Uterus (tissue), 2 donors: ENCODE measurements at regions not wholly inside any gene's neighbourhood (a gene's known extent, or its start where the extent isn't known, plus 50 kb on each side); places are given as distances from the start of the nearest gene placed in this dataset.
"Not testable (repeated sequence)": the region's sequence is repeated elsewhere in the genome, so short reads cannot be mapped to it uniquely, and the experiment has no call there.

Experiments used
- POLR2A ChIP-seq, 2 donors: fragments of 450-650 bp; IDR thresholded peaks; one replicate each; pipeline ENCODE4 v1.6.1; 2016; ENCODE audit warnings: antibody characterized with exemption in 2 of 2, mild to moderate bottlenecking in 1 of 2, moderate library complexity in 1 of 2
- TF ChIP-seq, protein P1 (sequence below), 4 experiments: fragments of 200-600 bp in 2 of 4; fragments of 450-650 bp in 2 of 4; sonication (generic) in 2 of 4; IDR thresholded peaks; one replicate each; pipeline ENCODE4 v1.5.1; 2016 to 2019; ENCODE audit warnings: antibody characterized with exemption in 4 of 4, mild to moderate bottlenecking in 2 of 4, moderate library complexity in 1 of 4

DNA sequence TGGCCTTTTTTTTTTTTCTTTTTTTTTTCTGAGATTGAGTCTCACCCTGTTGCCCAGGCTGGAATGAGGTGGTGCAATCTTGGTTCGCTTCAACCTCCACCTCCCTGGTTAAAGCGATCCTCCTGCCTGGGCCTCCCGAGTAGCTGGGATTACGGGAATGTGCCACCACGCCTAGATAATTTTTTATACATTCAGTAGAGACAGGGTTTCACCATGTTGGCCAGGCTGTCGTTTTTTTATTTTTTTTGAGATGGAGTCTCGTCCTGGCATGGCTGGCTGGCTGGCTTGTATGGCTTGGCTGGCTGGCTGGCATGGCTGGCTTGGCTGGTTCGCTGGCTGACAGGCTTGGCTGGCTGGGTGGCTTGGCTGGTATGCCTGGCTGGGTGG, 2812.1 kb downstream of the RPIA start:
- TF ChIP-seq POLR2A (IDR thresholded peaks at IDR 0.05) = not testable (repeated sequence)
- TF ChIP-seq, protein P1, sequence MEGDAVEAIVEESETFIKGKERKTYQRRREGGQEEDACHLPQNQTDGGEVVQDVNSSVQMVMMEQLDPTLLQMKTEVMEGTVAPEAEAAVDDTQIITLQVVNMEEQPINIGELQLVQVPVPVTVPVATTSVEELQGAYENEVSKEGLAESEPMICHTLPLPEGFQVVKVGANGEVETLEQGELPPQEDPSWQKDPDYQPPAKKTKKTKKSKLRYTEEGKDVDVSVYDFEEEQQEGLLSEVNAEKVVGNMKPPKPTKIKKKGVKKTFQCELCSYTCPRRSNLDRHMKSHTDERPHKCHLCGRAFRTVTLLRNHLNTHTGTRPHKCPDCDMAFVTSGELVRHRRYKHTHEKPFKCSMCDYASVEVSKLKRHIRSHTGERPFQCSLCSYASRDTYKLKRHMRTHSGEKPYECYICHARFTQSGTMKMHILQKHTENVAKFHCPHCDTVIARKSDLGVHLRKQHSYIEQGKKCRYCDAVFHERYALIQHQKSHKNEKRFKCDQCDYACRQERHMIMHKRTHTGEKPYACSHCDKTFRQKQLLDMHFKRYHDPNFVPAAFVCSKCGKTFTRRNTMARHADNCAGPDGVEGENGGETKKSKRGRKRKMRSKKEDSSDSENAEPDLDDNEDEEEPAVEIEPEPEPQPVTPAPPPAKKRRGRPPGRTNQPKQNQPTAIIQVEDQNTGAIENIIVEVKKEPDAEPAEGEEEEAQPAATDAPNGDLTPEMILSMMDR (IDR thresholded peaks at IDR 0.05) = not testable (repeated sequence)
